ENCODE measurements at regions not wholly inside any gene's neighbourhood (a gene's known extent, or its start where the extent isn't known, plus 50 kb on each side); places are given as distances from the start of the nearest gene placed in this dataset.

GRCh38 chr12:67535971-67536370 is 112.6 kb upstream of the DYRK2 start:
- Histone ChIP-seq H3K27ac (ENCODE audit: control insufficient read depth, insufficient read depth, low read length) (no peak overlapping the region), H3K9me3 (ENCODE audit: control insufficient read depth, low read depth, low read length) (no peaks in the 10 kb centered on the region), H2AFZ (ENCODE audit: control insufficient read depth, low read length) (no peak overlapping the region), H3K4me2 (ENCODE audit: control insufficient read depth, extremely low read depth, insufficient read depth, low read depth, low read length) (no peak overlapping the region), H4K20me1 (ENCODE audit: control insufficient read depth, extremely low read depth, insufficient read depth, low read length) (no peaks in the 10 kb centered on the region), H3K9ac (ENCODE audit: control insufficient read depth, extremely low read depth, insufficient read depth, low read length) (no peak overlapping the region), H3K4me3 (ENCODE audit: control insufficient read depth in 2 of 3, extremely low read depth in 1 of 3, insufficient read depth in 2 of 3, low read depth in 1 of 3, low read length in 3 of 3) (no peak overlapping the region), H3K9me1 (ENCODE audit: control insufficient read depth, extremely low read depth, insufficient read depth, low read length) (no peaks in the 10 kb centered on the region), H3K27me3 (ENCODE audit: control insufficient read depth, extremely low read depth, insufficient read depth, low read length) (no peaks in the 10 kb centered on the region), H3K79me2 (ENCODE audit: control insufficient read depth, insufficient read depth, low read length) (no peaks in the 10 kb centered on the region), H3K4me1 (ENCODE audit: control insufficient read depth, extremely low read depth, insufficient read depth, low read length) (peaks cover 31% of the 10 kb centered on the region), H3K36me3 (ENCODE audit: control insufficient read depth in 2 of 2, extremely low read depth in 1 of 2, insufficient read depth in 2 of 2, low read length in 2 of 2) (no peaks in the 10 kb centered on the region)
- dilution Hi-C loops (cut with MboI; ENCODE audit: extremely low pct_ligation_motif_present, low sequenced_read_pairs): no loop called here
- TF ChIP-seq, protein P1, sequence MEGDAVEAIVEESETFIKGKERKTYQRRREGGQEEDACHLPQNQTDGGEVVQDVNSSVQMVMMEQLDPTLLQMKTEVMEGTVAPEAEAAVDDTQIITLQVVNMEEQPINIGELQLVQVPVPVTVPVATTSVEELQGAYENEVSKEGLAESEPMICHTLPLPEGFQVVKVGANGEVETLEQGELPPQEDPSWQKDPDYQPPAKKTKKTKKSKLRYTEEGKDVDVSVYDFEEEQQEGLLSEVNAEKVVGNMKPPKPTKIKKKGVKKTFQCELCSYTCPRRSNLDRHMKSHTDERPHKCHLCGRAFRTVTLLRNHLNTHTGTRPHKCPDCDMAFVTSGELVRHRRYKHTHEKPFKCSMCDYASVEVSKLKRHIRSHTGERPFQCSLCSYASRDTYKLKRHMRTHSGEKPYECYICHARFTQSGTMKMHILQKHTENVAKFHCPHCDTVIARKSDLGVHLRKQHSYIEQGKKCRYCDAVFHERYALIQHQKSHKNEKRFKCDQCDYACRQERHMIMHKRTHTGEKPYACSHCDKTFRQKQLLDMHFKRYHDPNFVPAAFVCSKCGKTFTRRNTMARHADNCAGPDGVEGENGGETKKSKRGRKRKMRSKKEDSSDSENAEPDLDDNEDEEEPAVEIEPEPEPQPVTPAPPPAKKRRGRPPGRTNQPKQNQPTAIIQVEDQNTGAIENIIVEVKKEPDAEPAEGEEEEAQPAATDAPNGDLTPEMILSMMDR (optimal IDR thresholded peaks at IDR 0.05 in 1 of 3, IDR thresholded peaks at IDR 0.05 in 1 of 3, conservative IDR thresholded peaks at IDR 0.05 in 1 of 3; ENCODE audit: extremely low read depth in 1 of 3, insufficient read depth in 2 of 3, low read length in 3 of 3): no peak
- no peak for TF ChIP-seq EZH2 (IDR thresholded peaks at IDR 0.05; ENCODE audit: low read length)
- DNase-seq (ENCODE audit: low read depth, low spot score) (no peak), FAIRE-seq (no peak)

DNA sequence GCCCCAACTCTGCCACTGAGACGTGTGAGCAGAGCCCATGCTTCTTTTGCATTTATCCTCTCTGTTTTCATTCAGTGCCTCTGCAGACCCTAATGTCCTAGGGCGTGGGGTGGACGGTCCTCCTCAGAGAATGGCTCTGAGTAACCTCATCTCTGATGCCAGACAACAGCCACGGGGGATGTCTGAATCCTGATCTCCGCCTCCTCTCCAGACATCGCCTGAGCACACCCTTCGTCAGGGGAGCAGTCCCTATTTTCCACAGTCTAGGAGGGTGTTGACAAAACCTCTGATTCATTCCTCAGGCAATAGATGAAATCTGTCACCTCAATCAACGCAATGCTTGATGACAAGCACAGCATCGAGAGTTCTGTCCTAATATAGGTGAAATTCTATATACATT is 109.2 kb upstream of the DYRK2 start:
- Histone ChIP-seq H3K9me1 (ENCODE audit: control insufficient read depth, extremely low read depth, insufficient read depth, low read length) (no peaks in the 10 kb centered on the region), H3K79me2 (ENCODE audit: control insufficient read depth, insufficient read depth, low read length) (no peaks in the 10 kb centered on the region), H3K9ac (ENCODE audit: control insufficient read depth, extremely low read depth, insufficient read depth, low read length) (no peak overlapping the region), H3K9me3 (ENCODE audit: control insufficient read depth, low read depth, low read length) (no peaks in the 10 kb centered on the region), H3K4me1 (ENCODE audit: control insufficient read depth, extremely low read depth, insufficient read depth, low read length) (peaks cover 26% of the 10 kb centered on the region), H3K4me3 (ENCODE audit: control insufficient read depth in 2 of 3, extremely low read depth in 1 of 3, insufficient read depth in 2 of 3, low read depth in 1 of 3, low read length in 3 of 3) (no peak overlapping the region), H3K36me3 (ENCODE audit: control insufficient read depth in 2 of 2, extremely low read depth in 1 of 2, insufficient read depth in 2 of 2, low read length in 2 of 2) (no peaks in the 10 kb centered on the region), H3K27ac (ENCODE audit: control insufficient read depth, insufficient read depth, low read length) (no peak overlapping the region), H4K20me1 (ENCODE audit: control insufficient read depth, extremely low read depth, insufficient read depth, low read length) (no peaks in the 10 kb centered on the region), H3K4me2 (ENCODE audit: control insufficient read depth, extremely low read depth, insufficient read depth, low read depth, low read length) (no peak overlapping the region), H2AFZ (ENCODE audit: control insufficient read depth, low read length) (no peak overlapping the region), H3K27me3 (ENCODE audit: control insufficient read depth, extremely low read depth, insufficient read depth, low read length) (peaks cover 5% of the 10 kb centered on the region)
- dilution Hi-C loops (cut with MboI; ENCODE audit: extremely low pct_ligation_motif_present, low sequenced_read_pairs): no loop called here
- TF ChIP-seq EZH2 (IDR thresholded peaks at IDR 0.05; ENCODE audit: low read length): no peak
- TF ChIP-seq, protein P1 (optimal IDR thresholded peaks at IDR 0.05 in 1 of 3, IDR thresholded peaks at IDR 0.05 in 1 of 3, conservative IDR thresholded peaks at IDR 0.05 in 1 of 3; ENCODE audit: extremely low read depth in 1 of 3, insufficient read depth in 2 of 3, low read length in 3 of 3): no peak
- DNase-seq (ENCODE audit: low read depth, low spot score): no peak
- no peak for FAIRE-seq

Measured in keratinocyte (primary cell).